ENCODE measurements at regions not wholly inside any gene's neighbourhood (a gene's known extent, or its start where the extent isn't known, plus 50 kb on each side); places are given as distances from the start of the nearest gene placed in this dataset.

DNA sequence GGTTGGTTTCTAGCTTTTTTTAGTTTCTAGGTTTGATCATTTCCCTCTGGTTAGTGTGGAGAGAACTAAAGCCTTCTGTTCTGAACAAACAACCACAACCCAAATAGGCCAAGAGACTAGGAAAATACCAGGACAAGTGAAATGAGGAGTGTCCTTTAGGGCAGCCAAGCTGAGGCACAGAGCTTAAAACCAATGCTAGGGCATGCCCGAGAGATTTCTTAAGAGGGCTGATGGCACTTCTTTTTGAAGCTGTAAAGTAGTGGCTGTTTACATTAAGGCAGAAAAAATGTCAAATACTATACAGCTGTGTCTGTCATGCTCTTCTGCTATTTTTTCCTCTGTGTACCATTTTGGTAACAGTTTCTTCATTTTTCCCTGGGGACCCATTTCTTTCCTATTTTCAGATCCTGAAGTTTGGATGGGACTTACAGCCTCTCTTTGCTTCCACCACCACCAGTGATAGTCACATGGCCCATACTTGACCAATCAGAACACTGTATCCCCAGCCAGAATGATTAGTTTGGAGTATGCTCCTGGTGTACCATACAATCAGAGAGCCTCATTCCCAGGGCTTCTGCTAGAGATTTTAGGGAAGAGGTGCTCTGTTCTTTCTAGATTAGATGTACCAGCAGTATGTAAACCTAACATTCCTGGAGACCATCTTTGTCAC, 154.4 kb downstream of the BMP2 start:
- Histone ChIP-seq H3F3A (ENCODE audit: low read depth) (no peaks in the 10 kb centered on the region), H3K36me3 (ENCODE audit: insufficient read depth, low read length) (no peaks in the 10 kb centered on the region), H3K9ac (ENCODE audit: low read depth, low read length, poor library complexity, severe bottlenecking) (no peak overlapping the region), H3K9me3 (ENCODE audit: insufficient read depth, low read depth, low read length) (no peaks in the 10 kb centered on the region), H3K27me3 (ENCODE audit: insufficient read depth, low read length, poor library complexity, severe bottlenecking) (no peaks in the 10 kb centered on the region), H2AFZ (ENCODE audit: low read length) (no peak overlapping the region), H3K79me2 (ENCODE audit: insufficient read depth, low read length) (no peaks in the 10 kb centered on the region), H3K4me1 (ENCODE audit: insufficient read depth, low read length, poor library complexity, severe bottlenecking) (no peaks in the 10 kb centered on the region), H3K4me2 (ENCODE audit: low read depth, low read length, poor library complexity, severe bottlenecking) (no peak overlapping the region), H3K9me2 (replicated peaks; ENCODE audit: low read depth, low read length) (no peaks in the 10 kb centered on the region), H3K4me3 (ENCODE audit: low read length, poor library complexity, severe bottlenecking) (no peak overlapping the region), H4K20me1 (ENCODE audit: insufficient read depth, low read length, poor library complexity, severe bottlenecking) (no peaks in the 10 kb centered on the region)
- TF ChIP-seq EZH2phosphoT487 (IDR thresholded peaks at IDR 0.05; ENCODE audit: borderline replicate concordance): no peak
- TF ChIP-seq, protein P1, sequence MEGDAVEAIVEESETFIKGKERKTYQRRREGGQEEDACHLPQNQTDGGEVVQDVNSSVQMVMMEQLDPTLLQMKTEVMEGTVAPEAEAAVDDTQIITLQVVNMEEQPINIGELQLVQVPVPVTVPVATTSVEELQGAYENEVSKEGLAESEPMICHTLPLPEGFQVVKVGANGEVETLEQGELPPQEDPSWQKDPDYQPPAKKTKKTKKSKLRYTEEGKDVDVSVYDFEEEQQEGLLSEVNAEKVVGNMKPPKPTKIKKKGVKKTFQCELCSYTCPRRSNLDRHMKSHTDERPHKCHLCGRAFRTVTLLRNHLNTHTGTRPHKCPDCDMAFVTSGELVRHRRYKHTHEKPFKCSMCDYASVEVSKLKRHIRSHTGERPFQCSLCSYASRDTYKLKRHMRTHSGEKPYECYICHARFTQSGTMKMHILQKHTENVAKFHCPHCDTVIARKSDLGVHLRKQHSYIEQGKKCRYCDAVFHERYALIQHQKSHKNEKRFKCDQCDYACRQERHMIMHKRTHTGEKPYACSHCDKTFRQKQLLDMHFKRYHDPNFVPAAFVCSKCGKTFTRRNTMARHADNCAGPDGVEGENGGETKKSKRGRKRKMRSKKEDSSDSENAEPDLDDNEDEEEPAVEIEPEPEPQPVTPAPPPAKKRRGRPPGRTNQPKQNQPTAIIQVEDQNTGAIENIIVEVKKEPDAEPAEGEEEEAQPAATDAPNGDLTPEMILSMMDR (conservative IDR thresholded peaks at IDR 0.05; ENCODE audit: low read length): no peak

DNA sequence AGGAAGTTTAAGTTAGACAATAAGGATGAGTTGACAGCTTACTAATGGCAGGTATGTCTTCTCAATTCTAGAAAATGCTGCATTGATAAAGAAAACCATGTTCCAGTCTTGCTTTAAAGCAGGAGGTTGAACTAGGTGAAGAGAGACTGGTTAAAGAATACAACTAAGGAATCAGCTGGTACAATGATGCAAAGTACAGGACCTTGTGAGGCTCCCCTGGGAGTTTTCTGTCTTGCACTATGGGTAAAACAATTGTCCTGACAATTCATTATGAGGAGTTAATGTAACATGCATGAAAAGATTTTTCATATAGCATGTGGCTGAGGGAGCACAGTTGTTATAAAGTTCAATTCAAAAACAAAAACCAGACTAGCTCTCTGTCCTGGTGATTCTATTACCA, 157.2 kb downstream of the BMP2 start:
- H3K4me2 ChIP-seq (ENCODE audit: low read depth, low read length, poor library complexity, severe bottlenecking): no peak overlapping the region
- H3K9me2 ChIP-seq (replicated peaks; ENCODE audit: low read depth, low read length): no peaks in the 10 kb centered on the region
- H3K9ac ChIP-seq (ENCODE audit: low read depth, low read length, poor library complexity, severe bottlenecking): no peak overlapping the region
- H2AFZ ChIP-seq (ENCODE audit: low read length): no peak overlapping the region
- no peaks in the 10 kb centered on the region for H3K36me3 ChIP-seq (ENCODE audit: insufficient read depth, low read length)
- no peaks in the 10 kb centered on the region for H3K79me2 ChIP-seq (ENCODE audit: insufficient read depth, low read length)
- no peaks in the 10 kb centered on the region for H3F3A ChIP-seq (ENCODE audit: low read depth)
- no peaks in the 10 kb centered on the region for H3K27me3 ChIP-seq (ENCODE audit: insufficient read depth, low read length, poor library complexity, severe bottlenecking)
- H3K4me3 ChIP-seq (ENCODE audit: low read length, poor library complexity, severe bottlenecking): no peak overlapping the region
- no peaks in the 10 kb centered on the region for H3K4me1 ChIP-seq (ENCODE audit: insufficient read depth, low read length, poor library complexity, severe bottlenecking)
- H3K9me3 ChIP-seq (ENCODE audit: insufficient read depth, low read depth, low read length): no peaks in the 10 kb centered on the region
- H4K20me1 ChIP-seq (ENCODE audit: insufficient read depth, low read length, poor library complexity, severe bottlenecking): no peaks in the 10 kb centered on the region
- TF ChIP-seq, protein P1 (conservative IDR thresholded peaks at IDR 0.05; ENCODE audit: low read length): no peak
- no peak for TF ChIP-seq EZH2phosphoT487 (IDR thresholded peaks at IDR 0.05; ENCODE audit: borderline replicate concordance)

DNA sequence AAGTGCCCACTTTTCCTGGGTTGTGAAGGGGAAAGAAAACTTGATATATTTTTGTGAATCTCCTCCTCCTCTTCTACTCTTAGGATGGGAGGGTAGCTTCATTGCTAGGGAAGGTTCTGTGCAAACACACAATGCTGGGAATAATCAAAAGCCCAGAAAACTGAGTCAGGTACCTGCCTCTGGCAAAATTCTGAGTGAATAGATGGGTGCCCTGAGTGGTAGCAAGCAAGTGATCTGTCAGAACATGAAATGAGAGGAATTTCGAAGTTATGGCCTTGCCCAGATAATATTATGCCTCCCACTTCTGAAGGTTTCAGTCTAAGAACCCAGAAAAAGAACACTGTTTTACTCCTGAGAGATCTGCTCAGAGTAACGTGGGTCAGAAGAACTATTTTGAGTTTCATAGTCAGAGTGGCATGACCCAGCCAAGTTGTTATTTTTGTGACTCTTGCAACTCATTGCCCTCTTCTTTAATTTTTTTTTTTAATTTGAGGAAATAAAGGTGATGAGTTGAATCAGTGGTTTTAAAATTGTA, 158.3 kb downstream of the BMP2 start:
- TF ChIP-seq, protein P1 (conservative IDR thresholded peaks at IDR 0.05; ENCODE audit: low read length): no peak
- no peak for TF ChIP-seq EZH2phosphoT487 (IDR thresholded peaks at IDR 0.05; ENCODE audit: borderline replicate concordance)
- Histone ChIP-seq H4K20me1 (ENCODE audit: insufficient read depth, low read length, poor library complexity, severe bottlenecking) (no peaks in the 10 kb centered on the region), H3K4me3 (ENCODE audit: low read length, poor library complexity, severe bottlenecking) (no peak overlapping the region), H3K9ac (ENCODE audit: low read depth, low read length, poor library complexity, severe bottlenecking) (no peak overlapping the region), H3K4me1 (ENCODE audit: insufficient read depth, low read length, poor library complexity, severe bottlenecking) (no peaks in the 10 kb centered on the region), H3K27me3 (ENCODE audit: insufficient read depth, low read length, poor library complexity, severe bottlenecking) (no peaks in the 10 kb centered on the region), H3F3A (ENCODE audit: low read depth) (no peaks in the 10 kb centered on the region), H3K4me2 (ENCODE audit: low read depth, low read length, poor library complexity, severe bottlenecking) (no peak overlapping the region), H3K79me2 (ENCODE audit: insufficient read depth, low read length) (no peaks in the 10 kb centered on the region), H3K9me3 (ENCODE audit: insufficient read depth, low read depth, low read length) (no peaks in the 10 kb centered on the region), H3K36me3 (ENCODE audit: insufficient read depth, low read length) (no peaks in the 10 kb centered on the region), H2AFZ (ENCODE audit: low read length) (no peak overlapping the region), H3K9me2 (replicated peaks; ENCODE audit: low read depth, low read length) (no peaks in the 10 kb centered on the region)
